BE2C (cell line): ENCODE measurements at regions not wholly inside any gene's neighbourhood (a gene's known extent, or its start where the extent isn't known, plus 50 kb on each side); places are given as distances from the start of the nearest gene placed in this dataset.

Source experiments
- DNase-seq: peaks from one replicate; pipeline ENCODE4 v3.0.0-alpha.2; 2020
- H3K27me3 ChIP-seq: fragments of 250-450 bp; sonication (Bioruptor Pico); 2 replicates; pipeline ENCODE4 v1.5.1; 2020; ENCODE audit warnings: mild to moderate bottlenecking
- H3K36me3 ChIP-seq: fragments of 250-450 bp; sonication (Bioruptor Pico); 2 replicates; pipeline ENCODE4 v1.5.1; 2020; ENCODE audit warnings: mild to moderate bottlenecking
- H3K4me1 ChIP-seq: fragments of 250-450 bp; sonication (Bioruptor Pico); 2 replicates; pipeline ENCODE4 v1.5.1; 2020
- H3K4me3 ChIP-seq: 2 replicates; pipeline ENCODE4 v1.5.1; 2011; ENCODE audit warnings: low read depth, low read length
- H3K9me3 ChIP-seq: fragments of 250-450 bp; sonication (Bioruptor Pico); 2 replicates; pipeline ENCODE4 v1.5.1; 2020
- TF ChIP-seq, protein P1 (sequence below): IDR thresholded peaks from 2 replicates; pipeline ENCODE4 v1.5.1; 2012; ENCODE audit warnings: mild to moderate bottlenecking, low read depth, low read length

DNA sequence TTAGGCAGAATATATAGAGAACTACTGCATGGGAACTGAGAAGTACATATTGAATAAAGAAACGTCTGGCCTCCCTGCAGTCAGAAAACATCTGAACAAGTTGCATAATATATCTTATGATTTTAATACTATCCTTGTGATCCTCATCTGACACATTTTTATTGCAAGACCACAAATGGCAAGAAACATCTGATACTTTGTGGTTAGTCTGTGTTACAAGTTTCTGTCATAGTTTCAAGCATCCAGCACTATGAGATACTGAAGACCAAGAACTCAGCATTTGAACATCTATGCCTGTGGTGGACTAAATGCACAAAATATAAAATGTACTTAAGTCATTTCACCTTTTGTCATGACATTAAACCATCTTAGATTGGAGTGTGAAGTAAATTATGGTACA is 1175.8 kb upstream of the MIR17HG start:
- no peak for DNase-seq
- no peak overlapping the region for H3K4me3 ChIP-seq

DNA sequence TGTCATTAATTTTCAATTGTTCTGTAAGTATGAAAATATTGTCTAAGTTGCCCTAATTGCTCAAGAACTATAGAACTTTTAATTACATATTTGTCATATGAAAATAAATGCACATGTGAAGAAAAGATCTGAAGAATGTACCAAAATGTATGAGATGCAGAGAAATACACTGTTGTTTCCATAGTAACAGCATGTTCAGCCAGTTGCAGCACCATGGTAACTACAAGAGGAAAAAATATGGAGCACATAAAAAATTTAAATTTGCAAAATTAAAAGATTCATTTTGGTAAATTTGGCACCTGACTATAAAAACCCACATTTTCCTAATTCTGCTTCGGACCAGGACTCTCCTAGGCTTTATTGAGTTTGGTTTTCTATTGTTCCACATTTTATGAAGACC is 1170.0 kb upstream of the MIR17HG start:
- Histone ChIP-seq H3K36me3 (no peaks in the 10 kb centered on the region), H3K4me3 (no peak overlapping the region), H3K9me3 (no peaks in the 10 kb centered on the region), H3K27me3 (no peaks in the 10 kb centered on the region), H3K4me1 (no peaks in the 10 kb centered on the region; the same call in 1 of the 2 replicates)
- DNase-seq, result no peak
- TF ChIP-seq, protein P1, sequence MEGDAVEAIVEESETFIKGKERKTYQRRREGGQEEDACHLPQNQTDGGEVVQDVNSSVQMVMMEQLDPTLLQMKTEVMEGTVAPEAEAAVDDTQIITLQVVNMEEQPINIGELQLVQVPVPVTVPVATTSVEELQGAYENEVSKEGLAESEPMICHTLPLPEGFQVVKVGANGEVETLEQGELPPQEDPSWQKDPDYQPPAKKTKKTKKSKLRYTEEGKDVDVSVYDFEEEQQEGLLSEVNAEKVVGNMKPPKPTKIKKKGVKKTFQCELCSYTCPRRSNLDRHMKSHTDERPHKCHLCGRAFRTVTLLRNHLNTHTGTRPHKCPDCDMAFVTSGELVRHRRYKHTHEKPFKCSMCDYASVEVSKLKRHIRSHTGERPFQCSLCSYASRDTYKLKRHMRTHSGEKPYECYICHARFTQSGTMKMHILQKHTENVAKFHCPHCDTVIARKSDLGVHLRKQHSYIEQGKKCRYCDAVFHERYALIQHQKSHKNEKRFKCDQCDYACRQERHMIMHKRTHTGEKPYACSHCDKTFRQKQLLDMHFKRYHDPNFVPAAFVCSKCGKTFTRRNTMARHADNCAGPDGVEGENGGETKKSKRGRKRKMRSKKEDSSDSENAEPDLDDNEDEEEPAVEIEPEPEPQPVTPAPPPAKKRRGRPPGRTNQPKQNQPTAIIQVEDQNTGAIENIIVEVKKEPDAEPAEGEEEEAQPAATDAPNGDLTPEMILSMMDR, result no peak

More for the DNA sequence above, 1175.8 kb upstream of the MIR17HG start:
- TF ChIP-seq, protein P1, result no peak
- Histone ChIP-seq H3K27me3 (no peaks in the 10 kb centered on the region), H3K9me3 (no peaks in the 10 kb centered on the region), H3K36me3 (no peaks in the 10 kb centered on the region), H3K4me1 (no peaks in the 10 kb centered on the region; the same call in 1 of the 2 replicates)

DNA sequence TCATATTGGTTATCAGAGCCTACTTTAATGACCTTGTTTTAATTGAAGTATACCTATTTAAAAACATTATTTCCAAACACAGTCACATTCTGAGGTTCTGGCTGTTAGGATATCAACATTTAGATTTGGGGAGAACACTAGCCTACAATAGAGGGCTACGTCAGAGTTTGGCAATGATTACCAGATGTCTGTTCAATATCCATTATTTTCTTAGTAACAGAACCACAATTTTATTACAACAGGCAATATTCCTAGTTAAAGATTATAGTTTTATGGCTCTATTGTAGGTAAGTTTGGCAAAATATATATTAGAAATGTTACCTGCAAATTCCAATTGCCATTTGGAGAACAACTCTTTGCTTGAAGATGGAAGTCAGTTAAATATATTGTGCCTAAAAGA is 1163.1 kb upstream of the MIR17HG start:
- no peak for DNase-seq
- no peaks in the 10 kb centered on the region for H3K27me3 ChIP-seq
- no peaks in the 10 kb centered on the region for H3K4me1 ChIP-seq
- H3K4me3 ChIP-seq, result no peak overlapping the region
- no peaks in the 10 kb centered on the region for H3K9me3 ChIP-seq
- TF ChIP-seq, protein P1, result no peak
- no peaks in the 10 kb centered on the region for H3K36me3 ChIP-seq

DNA sequence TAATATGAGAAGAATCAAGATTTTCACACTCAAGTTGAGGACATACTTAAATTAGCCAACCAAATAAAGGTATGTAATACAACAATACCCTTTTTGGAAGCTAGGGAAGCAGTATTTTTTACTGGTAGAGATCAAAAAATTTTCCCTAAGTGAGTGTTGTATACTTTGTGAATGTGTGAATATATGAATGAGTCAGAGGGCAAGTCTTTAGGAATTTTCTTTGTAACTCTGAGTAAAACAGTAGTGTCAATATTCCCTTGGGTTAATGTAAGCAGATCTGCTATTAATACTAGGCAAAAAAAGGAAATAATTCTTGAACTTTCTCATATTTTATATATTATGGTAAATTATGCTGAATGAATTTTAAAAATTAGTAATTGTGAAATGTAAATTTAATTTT is 1161.8 kb upstream of the MIR17HG start:
- no peak overlapping the region for H3K4me3 ChIP-seq
- H3K9me3 ChIP-seq, result no peaks in the 10 kb centered on the region
- no peaks in the 10 kb centered on the region for H3K36me3 ChIP-seq
- H3K27me3 ChIP-seq, result no peaks in the 10 kb centered on the region
- H3K4me1 ChIP-seq, result no peaks in the 10 kb centered on the region
- DNase-seq, result no peak
- TF ChIP-seq, protein P1, result no peak

DNA sequence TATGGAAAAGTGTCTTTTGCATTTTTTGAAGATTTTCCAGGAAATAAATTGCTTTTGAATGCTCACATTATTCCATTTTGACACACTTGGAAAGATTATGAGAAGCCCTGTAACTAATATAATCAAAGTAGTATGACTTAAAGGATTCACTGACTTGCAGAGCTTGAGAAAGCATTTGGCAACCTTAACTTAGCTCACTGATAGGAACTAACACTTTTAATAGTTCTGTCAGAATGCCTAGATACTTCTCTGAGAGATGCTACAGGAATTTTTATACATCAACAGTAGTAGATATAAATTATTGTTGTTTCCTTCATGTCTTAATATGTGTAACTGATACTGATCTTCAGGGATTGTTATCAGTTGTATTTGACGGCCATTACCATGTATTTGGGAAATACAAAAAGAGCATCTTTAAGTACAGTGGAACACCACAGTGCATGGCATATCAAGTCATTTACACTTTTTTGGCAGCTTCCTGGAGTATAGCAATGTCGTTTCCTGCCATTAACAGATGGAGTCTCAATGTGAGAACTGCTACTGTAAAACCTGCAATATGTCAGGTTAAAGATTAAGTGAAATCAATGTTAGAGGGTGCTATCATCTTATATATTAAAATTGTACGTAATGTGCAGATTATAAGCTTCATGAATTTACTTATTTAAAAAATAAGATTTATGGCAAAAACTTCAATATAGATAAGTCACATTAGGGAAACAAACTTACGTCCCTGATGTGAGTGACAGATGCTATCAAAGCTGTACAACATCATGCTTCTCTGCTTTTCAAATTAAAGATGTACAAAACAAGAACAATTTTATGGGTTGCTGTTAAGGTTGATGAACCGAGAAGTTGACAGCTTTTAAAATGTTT is 1159.8 kb upstream of the MIR17HG start:
- Histone ChIP-seq H3K4me1 (no peaks in the 10 kb centered on the region), H3K4me3 (no peak overlapping the region), H3K9me3 (no peaks in the 10 kb centered on the region), H3K36me3 (no peaks in the 10 kb centered on the region), H3K27me3 (no peaks in the 10 kb centered on the region)
- DNase-seq, result no peak
- TF ChIP-seq, protein P1, result no peak

DNA sequence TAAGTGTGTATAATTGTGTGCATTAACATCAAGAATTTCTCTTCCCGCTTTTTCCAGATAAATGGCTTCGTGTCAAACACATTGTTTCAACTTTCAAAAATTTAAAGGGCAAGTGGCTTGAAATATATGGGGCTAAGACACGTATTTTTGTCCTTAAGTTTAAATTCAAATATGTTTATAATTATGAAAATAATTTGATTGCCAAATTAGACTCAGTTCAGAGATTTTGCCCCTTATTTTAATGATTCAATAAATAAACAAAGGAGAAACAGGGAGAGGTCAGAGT is 1159.2 kb upstream of the MIR17HG start:
- Histone ChIP-seq H3K9me3 (no peaks in the 10 kb centered on the region), H3K36me3 (no peaks in the 10 kb centered on the region), H3K4me1 (no peaks in the 10 kb centered on the region), H3K27me3 (no peaks in the 10 kb centered on the region), H3K4me3 (no peak overlapping the region)
- no peak for DNase-seq
- TF ChIP-seq, protein P1, result no peak
